NB4 (cell line): ENCODE measurements at regions not wholly inside any gene's neighbourhood (a gene's known extent, or its start where the extent isn't known, plus 50 kb on each side); places are given as distances from the start of the nearest gene placed in this dataset.

Source experiments
- DNase-seq: peaks from one replicate; pipeline ENCODE4 v3.0.0; 2010; ENCODE audit warnings: low read depth
- H3K4me3 ChIP-seq: one replicate; pipeline ENCODE4 v1.5.1; 2011; ENCODE audit warnings: mild to moderate bottlenecking, low read depth, low read length, moderate library complexity
- CTCF ChIP-seq: IDR thresholded peaks from one replicate; pipeline ENCODE4 v1.5.1; 2012; ENCODE audit warnings: low read depth, low read length
- MAX ChIP-seq: IDR thresholded peaks from 2 replicates; pipeline ENCODE4 v1.6.1; 2011; ENCODE audit warnings: low read depth, low read length
- MYC ChIP-seq: IDR thresholded peaks from 2 replicates; pipeline ENCODE4 v1.6.1; 2011; ENCODE audit warnings: low read depth, low read length
- POLR2A ChIP-seq: IDR thresholded peaks from 2 replicates; pipeline ENCODE4 v1.6.1; 2011; ENCODE audit warnings: mild to moderate bottlenecking; ENCODE audit not compliant: insufficient read length; ENCODE audit errors: extremely low read depth

GRCh38 chr6:121904559-121904958 is 469.1 kb downstream of the GJA1 start:
- no peak overlapping the region for H3K4me3 ChIP-seq
- no peak for TF ChIP-seq MYC
- TF ChIP-seq POLR2A, result no peak
- no peak for TF ChIP-seq MAX
- no peak for TF ChIP-seq CTCF
- DNase-seq, result no peak

GRCh38 chr6:121912905-121913304 is 477.5 kb downstream of the GJA1 start:
- TF ChIP-seq CTCF (no peak), POLR2A (no peak), MAX (no peak), MYC (no peak)
- DNase-seq, result no peak
- no peak overlapping the region for H3K4me3 ChIP-seq

DNA sequence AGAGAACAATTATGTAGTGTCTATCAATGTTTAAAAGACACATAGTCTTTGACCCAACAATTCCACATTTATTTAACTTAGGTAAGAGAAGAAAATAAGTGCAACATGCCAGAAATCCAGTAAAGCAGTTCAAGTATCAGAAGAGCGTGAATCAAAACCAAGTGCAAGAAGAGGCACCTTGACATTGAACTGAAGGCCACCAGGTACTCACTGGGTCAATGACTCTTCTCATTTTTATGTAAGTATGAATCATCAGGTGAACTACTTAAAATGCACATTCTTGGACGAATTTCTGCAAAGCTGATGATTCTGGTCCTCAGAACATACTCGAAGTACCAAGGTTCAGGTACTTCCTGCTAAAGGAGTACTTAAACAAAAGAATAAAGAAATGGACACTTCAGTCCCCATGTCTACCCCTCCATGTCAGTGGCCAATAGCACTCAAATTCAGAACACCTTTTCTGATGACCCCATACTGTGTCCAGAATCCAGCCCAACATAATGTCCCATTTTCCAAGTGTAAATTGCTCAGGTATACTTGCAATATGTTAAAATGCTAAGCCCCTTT is 481.9 kb downstream of the GJA1 start:
- H3K4me3 ChIP-seq, result no peak overlapping the region
- DNase-seq, result no peak
- TF ChIP-seq CTCF (no peak), MYC (no peak), POLR2A (no peak), MAX (no peak)

DNA sequence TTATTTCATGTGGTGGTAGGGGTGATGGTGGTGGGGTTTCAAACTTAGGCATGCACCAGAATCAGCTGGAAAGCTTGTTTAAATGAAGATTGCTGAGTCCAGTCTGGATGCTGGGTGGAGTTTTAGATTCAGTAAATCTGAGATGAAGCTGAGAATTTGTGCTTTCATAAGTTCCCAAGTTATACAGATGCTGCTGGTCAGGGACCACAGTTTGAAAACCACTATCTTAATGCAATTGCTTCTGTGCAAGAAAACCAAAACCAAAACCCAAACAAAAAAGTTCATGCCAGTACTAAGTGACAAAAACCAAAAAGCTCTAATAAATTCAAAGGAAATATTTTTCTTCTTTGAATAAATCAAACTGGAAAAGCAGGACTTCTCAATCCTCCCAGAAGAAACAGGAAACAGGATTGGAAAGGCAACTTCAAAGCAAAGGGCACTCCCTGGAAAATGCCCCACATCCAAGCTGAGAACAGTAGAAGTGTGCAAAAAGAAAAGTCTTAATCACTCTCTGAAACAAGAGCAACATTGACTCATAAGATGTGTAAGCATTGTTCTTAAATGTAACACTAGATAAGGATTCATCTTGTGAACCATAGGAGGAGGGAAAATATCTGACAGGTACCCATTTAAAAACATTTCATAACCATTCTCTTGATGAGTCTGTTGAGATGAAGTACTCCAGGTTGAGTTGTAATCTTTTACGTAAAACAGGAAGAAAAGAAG is 481.5 kb upstream of the HSF2 start:
- DNase-seq, result no peak
- no peak overlapping the region for H3K4me3 ChIP-seq
- TF ChIP-seq POLR2A, result no peak

DNA sequence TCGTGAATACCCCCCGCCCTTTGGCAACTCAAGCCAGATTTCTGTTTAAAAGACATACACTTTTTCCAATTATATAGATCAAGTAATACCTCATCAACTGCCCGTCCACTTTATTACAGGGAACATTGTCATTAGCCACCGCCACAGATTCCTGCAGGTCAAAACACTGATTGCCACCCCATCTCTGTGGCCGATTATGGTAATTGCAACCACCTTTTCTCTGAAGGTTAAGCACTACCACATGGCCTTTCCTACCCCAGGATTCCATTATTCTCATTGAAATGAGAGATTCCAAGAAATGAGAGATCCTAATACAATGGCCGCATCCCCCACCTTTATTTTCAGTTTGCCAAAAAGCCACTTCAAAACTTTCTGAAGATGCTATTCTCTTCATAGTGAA is 478.8 kb upstream of the HSF2 start:
- no peak for TF ChIP-seq CTCF
- TF ChIP-seq MAX, result no peak
- no peak for TF ChIP-seq MYC
- no peak for TF ChIP-seq POLR2A
- no peak for DNase-seq
- no peak overlapping the region for H3K4me3 ChIP-seq

GRCh38 chr6:121925024-121925423 is 474.4 kb upstream of the HSF2 start:
- TF ChIP-seq CTCF (no peak), MYC (no peak), MAX (no peak), POLR2A (no peak)
- H3K4me3 ChIP-seq, result no peak overlapping the region
- DNase-seq, result no peak
